GM21515 (cell line): ENCODE measurements at regions not wholly inside any gene's neighbourhood (a gene's known extent, or its start where the extent isn't known, plus 50 kb on each side); places are given as distances from the start of the nearest gene placed in this dataset.
"Not testable (repeated sequence)": the region's sequence is repeated elsewhere in the genome, so short reads cannot be mapped to it uniquely, and the experiment has no call there.

Experiments
- ATAC-seq: cut with Tn5 transposase; IDR thresholded peaks from one replicate; pipeline ENCODE4 v1.9.1; 2021; ENCODE audit not compliant: unreplicated experiment

DNA sequence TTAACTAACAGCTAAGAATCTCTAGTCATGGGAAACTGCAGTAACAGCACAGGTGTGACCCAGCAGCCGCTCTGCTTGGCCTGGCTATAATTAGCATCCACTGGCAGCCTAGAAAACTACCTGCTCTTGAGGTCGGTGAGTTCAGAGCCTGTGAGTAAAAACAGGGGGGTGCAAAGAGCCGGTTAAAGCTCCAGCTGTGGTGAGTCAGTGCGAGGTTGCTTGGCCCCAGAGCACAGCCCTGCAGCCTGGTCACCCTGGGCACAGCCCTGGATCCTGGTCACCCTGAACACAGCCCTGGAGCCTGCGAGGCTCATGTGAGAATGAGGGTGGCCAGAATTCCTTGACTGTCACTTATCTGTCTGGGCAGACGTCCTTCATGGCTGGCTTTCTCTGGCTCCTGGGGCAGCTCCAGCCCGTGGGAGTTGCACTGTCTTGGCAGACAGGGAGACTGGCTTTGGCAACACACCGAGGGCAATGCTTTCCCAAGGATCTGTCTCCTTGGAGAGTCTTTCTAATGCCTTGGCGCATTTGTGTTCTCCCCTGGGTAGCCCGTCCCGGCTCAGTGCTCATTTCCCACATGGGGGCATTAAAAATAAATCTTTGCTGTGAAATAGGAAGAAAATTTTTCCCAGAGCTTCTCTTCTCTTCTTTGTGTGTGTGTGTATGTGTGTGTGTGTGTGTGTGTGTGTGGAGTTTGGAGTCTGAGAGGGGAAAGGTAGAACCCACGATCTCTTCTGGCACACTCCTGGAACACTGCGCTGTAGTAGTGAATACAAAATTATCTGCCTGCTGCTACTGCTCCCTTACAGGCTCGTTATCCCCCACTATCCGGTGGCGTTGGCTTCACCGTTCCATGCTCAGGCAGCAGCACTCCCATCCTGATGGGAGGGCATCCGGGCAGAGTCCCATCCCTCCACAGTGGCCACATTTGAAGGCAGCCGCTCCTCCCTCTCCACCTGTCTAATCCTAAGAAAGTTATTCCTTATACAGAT lies 250.2 kb upstream of the MEX3C start:
- ATAC-seq = no peak

- no peak for ATAC-seq
These were observed 251.5 kb upstream of the MEX3C start for GRCh38 chr18:51448949-51449348.

- ATAC-seq = no peak
These were observed 256.1 kb upstream of the MEX3C start for GRCh38 chr18:51453594-51453993.

DNA sequence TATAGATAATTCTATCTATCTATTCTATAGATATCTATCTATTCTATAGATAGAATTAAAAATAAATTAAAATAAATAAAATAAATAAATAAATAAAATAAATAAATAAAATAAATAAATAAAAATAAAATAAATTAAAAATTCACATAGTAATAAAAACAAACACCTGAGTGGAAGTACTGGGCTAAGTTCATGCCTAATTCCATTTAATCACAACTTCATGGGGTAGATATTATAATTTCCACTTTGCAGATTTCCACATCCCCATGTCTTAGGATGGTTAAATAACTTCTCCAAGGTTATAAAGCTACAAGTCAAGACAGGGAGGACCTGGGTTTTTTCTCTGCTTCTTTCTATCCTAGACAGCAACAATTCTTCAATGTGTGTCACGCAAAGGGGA lies 261.4 kb upstream of the MEX3C start:
- no peak for ATAC-seq

DNA sequence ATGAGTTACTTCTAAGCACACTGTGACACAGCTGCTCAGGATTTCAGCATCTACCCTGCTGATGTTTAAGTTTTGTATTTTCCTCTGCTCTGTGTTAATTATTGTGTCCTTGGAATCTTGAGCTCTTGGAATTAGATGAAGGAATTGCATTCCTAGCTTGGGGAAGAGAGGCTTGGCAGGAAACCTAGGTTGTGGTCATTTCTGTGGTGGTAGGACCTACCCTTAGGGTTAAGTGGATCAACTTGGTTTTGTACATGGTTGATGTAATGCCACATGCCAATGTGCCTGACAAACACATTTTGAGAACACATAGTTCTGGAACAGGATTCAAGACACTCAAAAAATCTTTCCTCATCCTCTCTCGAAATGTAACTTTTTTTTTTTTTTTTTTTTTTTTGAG lies 264.5 kb upstream of the MEX3C start:
- ATAC-seq = no peak

- no peak for ATAC-seq
These were observed 266.1 kb upstream of the MEX3C start for GRCh38 chr18:51463483-51464136.

- no peak for ATAC-seq
These were observed 281.4 kb upstream of the MEX3C start for GRCh38 chr18:51478908-51479307.

DNA sequence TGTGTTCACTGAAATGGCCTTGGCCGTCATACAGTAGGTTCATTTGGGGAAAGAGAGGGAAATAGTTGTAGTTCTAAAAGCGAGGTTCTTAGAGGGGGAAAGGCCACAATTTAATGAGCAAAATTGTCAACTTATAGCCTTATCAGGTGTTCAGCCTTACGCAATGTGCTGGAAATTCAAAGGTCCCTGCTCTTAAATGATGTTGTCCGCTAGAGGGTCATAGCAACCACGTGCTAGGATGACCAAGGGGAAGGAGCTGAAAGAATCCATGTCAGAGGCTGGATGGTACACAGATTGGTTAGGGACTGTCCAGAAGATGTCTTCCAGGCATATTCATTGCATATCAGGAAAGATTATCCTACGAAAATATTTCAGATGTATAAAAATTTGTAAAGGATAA lies 282.3 kb upstream of the MEX3C start:
- no peak for ATAC-seq

DNA sequence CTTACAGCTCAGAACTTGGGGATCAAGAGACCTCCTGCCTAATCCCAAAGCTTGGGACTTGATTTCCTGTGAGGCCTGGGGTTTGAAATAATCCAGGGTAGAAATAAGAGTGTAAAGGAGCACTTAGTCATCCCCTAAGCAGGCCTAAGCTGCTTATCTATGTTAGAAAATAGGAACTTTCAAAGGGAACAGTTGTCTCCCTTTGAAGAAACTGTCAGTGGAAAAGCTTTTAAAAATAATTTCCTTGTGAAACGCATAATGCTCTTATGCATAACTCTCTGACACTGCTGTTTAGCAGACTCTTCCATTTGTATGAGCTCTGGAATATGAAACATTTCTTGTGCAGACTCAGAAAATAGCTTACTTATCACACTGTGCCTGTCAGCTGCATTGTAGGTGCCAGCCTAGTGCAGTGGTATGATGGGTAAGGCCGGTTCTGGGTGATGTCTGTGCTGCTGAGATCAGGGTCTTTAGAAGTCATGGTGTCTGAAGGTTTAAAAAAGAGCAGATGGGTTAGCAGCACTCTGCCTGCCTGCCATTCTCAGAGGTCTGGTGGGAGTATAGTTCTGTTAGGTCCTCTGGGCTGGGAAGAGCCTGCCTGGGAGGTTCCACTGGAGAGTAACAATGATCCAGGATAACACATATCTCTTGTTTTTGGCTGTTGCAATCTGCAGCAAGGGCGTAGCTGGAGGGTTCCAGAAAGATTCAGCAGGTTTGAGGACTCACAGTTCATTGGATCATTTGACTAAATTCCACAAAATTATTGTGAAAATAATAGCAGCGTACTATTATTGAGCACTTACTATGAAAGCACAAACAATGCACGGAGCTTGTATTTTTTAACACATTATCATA lies 283.2 kb upstream of the MEX3C start:
- ATAC-seq = no peak

DNA sequence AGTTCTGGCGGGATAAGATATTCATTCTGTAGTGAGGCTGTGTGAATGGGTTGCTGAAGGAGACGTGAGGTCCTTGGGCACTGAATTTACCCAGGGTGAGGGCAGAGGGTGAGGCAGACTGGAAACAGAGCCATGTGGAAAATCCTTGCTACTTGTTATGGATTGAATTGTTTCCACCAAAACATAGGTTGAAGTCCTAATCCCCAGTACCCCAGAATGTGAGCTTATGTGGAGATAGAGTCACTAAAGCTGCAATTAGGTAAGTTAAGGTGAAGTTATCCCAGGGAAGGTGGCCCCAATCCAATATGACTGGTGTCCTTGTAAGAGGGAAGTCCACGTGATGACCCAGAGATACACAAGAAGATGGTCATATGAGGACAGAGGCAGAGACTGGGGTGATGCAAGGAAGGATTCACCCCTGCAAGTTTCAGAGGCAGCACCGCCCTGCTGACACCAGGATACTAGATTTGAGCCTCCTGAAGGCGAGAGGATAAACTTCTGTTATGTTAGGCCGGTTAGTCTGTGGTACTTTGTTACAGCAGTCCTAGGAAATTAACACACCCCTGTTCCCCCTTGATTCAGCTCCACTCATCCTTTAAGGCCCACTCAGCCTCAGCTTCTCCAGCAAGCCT lies 289.4 kb upstream of the MEX3C start:
- no peak for ATAC-seq

DNA sequence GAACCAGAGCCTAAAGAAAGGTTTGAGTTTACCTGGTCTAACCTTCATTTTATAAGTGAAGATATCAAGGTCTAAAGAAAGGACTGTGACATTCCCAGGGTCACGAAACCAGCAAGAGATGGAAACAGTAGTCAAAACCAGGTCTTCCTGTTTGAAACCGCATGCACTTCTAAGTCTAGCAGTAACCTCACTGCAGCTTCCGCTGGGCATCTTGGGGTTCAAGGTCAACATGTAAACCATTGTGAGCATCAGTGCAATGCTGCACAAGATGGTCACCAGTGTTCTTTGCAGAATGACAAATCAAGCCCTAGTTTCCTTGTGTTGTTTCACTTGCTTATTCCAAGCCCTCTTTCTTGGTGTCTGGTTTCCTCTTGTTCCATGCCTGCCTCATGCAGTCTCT lies 292.9 kb upstream of the MEX3C start:
- ATAC-seq = no peak

DNA sequence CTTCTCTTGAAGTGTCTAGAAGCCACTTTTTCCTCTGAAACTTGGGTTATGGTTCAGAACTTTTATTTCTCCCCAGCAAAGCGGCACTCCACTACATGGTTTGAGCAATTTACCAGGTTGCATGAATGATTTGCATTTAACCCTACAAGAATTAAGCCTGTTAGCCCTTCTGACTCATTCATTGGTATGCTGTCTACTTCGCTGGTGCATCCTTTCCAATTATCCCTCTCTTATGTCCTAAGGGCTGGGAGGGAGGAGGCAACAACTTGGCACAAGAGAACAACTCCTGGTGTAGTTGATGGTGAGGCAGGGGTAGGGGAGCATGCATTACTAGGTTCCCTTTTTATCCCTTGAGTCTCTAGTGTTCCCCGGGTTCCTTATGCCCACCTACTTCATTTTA lies 293.4 kb upstream of the MEX3C start:
- ATAC-seq = no peak

DNA sequence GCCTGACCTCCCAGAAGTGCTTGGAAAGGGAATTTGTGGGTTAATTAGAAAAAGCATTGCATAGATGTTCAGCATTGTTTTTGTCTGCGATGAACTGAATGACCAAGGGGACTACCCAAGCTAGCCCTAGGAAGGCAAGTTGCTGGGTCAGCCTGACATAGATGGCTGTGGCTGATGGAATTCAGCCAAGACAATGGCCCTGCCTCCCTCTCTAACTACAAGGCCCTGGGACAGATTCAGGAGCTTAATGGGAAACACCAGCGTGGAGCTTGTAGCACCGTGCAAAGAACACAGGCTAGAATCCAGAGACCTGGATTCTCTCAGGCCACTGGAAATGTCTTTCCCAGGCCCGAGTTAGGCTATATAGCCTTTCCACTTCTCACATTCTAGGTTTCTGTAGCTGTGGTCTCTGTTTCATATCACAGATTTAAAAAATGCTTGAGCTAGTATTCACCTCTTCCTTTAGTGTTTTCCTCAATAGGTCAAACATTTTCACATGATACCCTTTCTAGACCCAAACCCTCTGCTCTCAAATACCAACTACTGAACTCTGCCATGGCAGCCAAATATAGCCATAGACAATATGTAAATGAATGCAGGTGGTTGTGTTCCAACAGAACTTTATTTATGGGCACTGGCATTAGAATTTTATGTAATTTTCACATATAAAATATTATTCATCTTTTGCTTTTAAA lies 294.3 kb upstream of the MEX3C start:
- no peak for ATAC-seq

- ATAC-seq = no peak
These were observed 300.8 kb upstream of the MEX3C start for GRCh38 chr18:51498085-51498855.

DNA sequence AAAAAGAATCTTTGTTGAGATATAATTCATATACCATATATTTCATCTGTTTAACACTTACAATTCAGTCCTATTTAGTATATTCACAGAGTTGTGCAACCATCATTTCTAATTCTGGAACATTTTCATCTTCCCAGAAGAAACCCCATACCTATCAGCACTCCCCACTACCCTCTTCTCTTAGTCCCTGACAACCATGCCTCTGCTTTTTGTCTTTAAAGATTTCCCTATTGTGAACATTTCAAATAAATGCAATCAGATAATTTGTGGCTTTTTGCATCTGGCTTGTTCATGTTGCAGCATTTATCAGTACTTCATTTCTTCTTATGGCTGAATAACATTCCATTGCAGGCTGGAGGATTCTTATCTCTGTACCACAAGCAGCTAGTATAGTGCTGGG lies 305.9 kb upstream of the MEX3C start:
- no peak for ATAC-seq

DNA sequence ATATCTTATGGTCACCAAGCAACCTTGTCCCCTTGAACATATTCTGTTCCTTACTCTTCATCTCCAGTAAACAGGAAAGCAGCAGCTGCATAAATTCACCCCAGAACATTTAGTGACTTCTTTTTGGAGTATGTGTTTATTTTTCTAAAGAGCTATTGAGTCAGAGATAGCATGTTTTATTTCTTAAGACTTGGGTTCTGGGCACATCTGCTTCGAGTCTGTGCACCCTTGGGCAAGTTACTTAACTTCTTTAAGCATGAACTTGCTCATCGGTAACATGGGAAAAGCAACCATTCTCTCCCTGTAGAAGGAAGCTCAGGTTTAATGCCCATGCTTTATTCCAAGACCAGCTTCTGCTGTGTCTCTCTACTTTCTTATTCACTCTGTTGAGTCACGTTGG lies 309.3 kb upstream of the MEX3C start:
- ATAC-seq = no peak

GRCh38 chr18:51508410-51508809 lies 310.9 kb upstream of the MEX3C start:
- ATAC-seq = not testable (repeated sequence)

DNA sequence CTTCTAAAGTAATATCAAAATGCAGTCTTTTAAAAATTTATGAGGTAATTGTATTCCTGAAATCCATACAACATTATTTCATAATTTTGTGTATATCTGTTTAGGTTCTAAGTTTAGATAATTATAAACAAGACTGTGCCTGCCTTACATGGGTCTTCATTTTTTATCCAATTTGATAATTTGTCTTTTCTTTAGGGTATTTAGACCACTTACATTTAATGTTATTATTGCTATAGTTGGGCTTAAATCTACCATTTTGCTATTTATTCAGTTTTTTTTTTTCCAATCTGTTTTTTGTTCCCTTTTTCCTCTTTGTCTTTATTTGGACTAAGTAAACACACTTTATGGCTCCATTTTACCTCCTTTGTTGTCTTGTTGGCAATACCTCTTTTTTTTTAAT lies 312.5 kb upstream of the MEX3C start:
- ATAC-seq = no peak

GRCh38 chr18:51513517-51513916 lies 316.0 kb upstream of the MEX3C start:
- ATAC-seq = no peak

DNA sequence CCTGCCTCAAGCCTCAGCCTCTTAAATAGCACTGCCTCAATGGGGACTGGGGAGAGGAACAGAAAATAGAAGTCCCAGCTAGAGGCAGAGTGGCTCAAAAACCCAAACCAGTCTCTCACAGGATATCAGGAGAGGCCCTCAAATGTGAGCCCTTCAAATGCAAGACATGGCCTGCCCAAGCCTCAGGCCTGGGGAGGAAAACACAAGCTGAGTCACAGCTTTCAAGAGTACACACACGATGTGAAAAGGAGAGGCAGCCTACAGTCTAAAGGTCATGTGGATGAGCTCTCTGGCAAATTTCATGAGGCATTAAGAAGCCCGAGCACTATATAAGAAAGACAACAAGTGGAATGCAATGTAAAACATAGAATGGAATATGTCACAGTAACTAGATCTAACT lies 316.6 kb upstream of the MEX3C start:
- no peak for ATAC-seq
